ENCODE measurements at regions not wholly inside any gene's neighbourhood (a gene's known extent, or its start where the extent isn't known, plus 50 kb on each side); places are given as distances from the start of the nearest gene placed in this dataset.

- H3K36me3 ChIP-seq: no peaks in the 10 kb centered on the region
- no peaks in the 10 kb centered on the region for H3K4me1 ChIP-seq
- no peak for TF ChIP-seq CTCF (IDR thresholded peaks at IDR 0.05; ENCODE audit: low read depth, low read length)
- no peak overlapping the region for H3K4me3 ChIP-seq (ENCODE audit: low read depth, low read length)
- no peak for DNase-seq
- H3K9me3 ChIP-seq: no peaks in the 10 kb centered on the region
- H3K27me3 ChIP-seq: no peaks in the 10 kb centered on the region
These were observed 748.1 kb downstream of the GBE1 start for GRCh38 chr3:81013360-81013759.

- Histone ChIP-seq H3K9me3 (no peaks in the 10 kb centered on the region), H3K4me1 (no peaks in the 10 kb centered on the region)
- peak; percentile 40 for TF ChIP-seq CTCF (IDR thresholded peaks at IDR 0.05; ENCODE audit: low read depth, low read length)
These were observed 755.5 kb downstream of the GBE1 start for GRCh38 chr3:81005992-81006391.

GRCh38 chr3:81003817-81004216 is 757.6 kb downstream of the GBE1 start:
- no peaks in the 10 kb centered on the region for H3K9me3 ChIP-seq
- H3K4me3 ChIP-seq (ENCODE audit: low read depth, low read length): no peak overlapping the region
- H3K27me3 ChIP-seq: no peaks in the 10 kb centered on the region
- TF ChIP-seq CTCF (IDR thresholded peaks at IDR 0.05; ENCODE audit: low read depth, low read length): no peak
- H3K36me3 ChIP-seq: no peaks in the 10 kb centered on the region
- H3K4me1 ChIP-seq: no peaks in the 10 kb centered on the region
- no peak for DNase-seq

More at GRCh38 chr3:81005992-81006391, 755.5 kb downstream of the GBE1 start:
- Histone ChIP-seq H3K4me3 (ENCODE audit: low read depth, low read length) (no peak overlapping the region), H3K27me3 (no peaks in the 10 kb centered on the region), H3K36me3 (no peaks in the 10 kb centered on the region)
- DNase-seq: no peak

- H3K4me1 ChIP-seq: no peaks in the 10 kb centered on the region
- TF ChIP-seq CTCF (IDR thresholded peaks at IDR 0.05; ENCODE audit: low read depth, low read length): no peak
- no peak for DNase-seq
These were observed 758.3 kb downstream of the GBE1 start for GRCh38 chr3:81003008-81003645.

GRCh38 chr3:80999481-80999880 is 762.0 kb downstream of the GBE1 start:
- DNase-seq: no peak
- TF ChIP-seq CTCF (IDR thresholded peaks at IDR 0.05; ENCODE audit: low read depth, low read length): no peak
- H3K27me3 ChIP-seq: no peaks in the 10 kb centered on the region
- no peaks in the 10 kb centered on the region for H3K9me3 ChIP-seq
- H3K36me3 ChIP-seq: no peaks in the 10 kb centered on the region
- H3K4me3 ChIP-seq (ENCODE audit: low read depth, low read length): no peak overlapping the region
- H3K4me1 ChIP-seq: no peaks in the 10 kb centered on the region

More at GRCh38 chr3:81003008-81003645, 758.3 kb downstream of the GBE1 start:
- H3K27me3 ChIP-seq: no peaks in the 10 kb centered on the region
- H3K9me3 ChIP-seq: no peaks in the 10 kb centered on the region
- no peaks in the 10 kb centered on the region for H3K36me3 ChIP-seq
- H3K4me3 ChIP-seq (ENCODE audit: low read depth, low read length): no peak overlapping the region

- no peak for DNase-seq
- Histone ChIP-seq H3K9me3 (no peaks in the 10 kb centered on the region), H3K27me3 (no peaks in the 10 kb centered on the region), H3K36me3 (no peaks in the 10 kb centered on the region), H3K4me1 (no peaks in the 10 kb centered on the region), H3K4me3 (ENCODE audit: low read depth, low read length) (no peak overlapping the region)
- TF ChIP-seq CTCF (IDR thresholded peaks at IDR 0.05; ENCODE audit: low read depth, low read length): no peak
These were observed 763.4 kb downstream of the GBE1 start for GRCh38 chr3:80998022-80998421.

All from BE2C (cell line).